ENCODE measurements at regions not wholly inside any gene's neighbourhood (a gene's known extent, or its start where the extent isn't known, plus 50 kb on each side); places are given as distances from the start of the nearest gene placed in this dataset.
"Not testable (repeated sequence)": the region's sequence is repeated elsewhere in the genome, so short reads cannot be mapped to it uniquely, and the experiment has no call there.

DNA sequence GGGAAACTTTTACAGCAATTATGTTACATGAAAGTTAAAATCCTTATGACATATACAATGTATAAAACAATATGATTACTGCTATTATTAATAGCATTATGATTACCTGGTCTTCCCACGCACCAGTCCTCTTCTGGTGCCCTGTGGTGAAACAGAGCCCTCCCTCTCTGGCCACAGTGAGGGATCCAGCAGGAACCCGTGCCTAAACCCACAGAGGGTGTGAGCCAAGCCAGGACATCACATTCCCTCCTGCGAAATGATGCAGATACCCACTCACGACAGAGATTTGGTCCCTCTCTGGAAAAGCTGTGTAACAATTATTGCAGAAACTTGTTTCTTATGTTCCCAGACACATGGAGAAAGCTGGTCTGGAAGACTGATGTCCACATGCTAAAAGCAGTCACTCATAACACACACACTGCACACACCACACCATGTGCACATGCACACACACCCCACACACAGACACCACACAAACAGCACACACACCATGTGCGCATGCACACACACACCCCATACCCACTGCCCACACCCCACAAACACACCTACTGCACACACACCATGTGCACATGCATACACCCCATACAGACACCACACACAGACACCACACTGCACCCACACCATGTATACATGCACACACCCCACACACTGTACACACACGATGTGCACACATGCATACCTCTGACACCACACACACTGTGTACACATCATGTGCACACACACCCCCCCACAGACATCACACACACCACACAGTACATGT, 1462.2 kb downstream of the FOXD4L5 start:
- H3K27ac Mint-ChIP-seq; H3K36me3 ChIP-seq (ENCODE audit: control insufficient read depth, insufficient read depth, low read length); DNase-seq; H3K27ac ChIP-seq (ENCODE audit: low read depth, low read length); H3K4me1 ChIP-seq (ENCODE audit: control insufficient read depth, insufficient read depth, low read length); H3K36me3 Mint-ChIP-seq (ENCODE audit: low read depth); H3K9ac ChIP-seq (ENCODE audit: extremely low read depth, low read length, poor library complexity, severe bottlenecking); H3K4me1 Mint-ChIP-seq; H3K4me3 Mint-ChIP-seq: not testable (repeated sequence)
- peaks cover 54% of the 10 kb centered on the region for H3K9me3 Mint-ChIP-seq
- H3K27me3 ChIP-seq (ENCODE audit: control insufficient read depth, insufficient read depth, low read length, poor library complexity, severe bottlenecking), result peaks cover 12% of the 10 kb centered on the region
- H3K9me3 ChIP-seq (ENCODE audit: control insufficient read depth, low read length), result peaks cover 27% of the 10 kb centered on the region
- WGBS, 2 experiments (ENCODE audit: insufficient coverage in 1 of 2, insufficient read length in 1 of 2), result 57 to 59% methylated on average over 1 to 5 of the region's 6 CpGs
- peaks cover 24% of the 10 kb centered on the region for H3K27me3 Mint-ChIP-seq (ENCODE audit: insufficient read depth)
- H3K4me3 ChIP-seq (ENCODE audit: low read length), result peak overlapping the region; percentile 50

GRCh38 chr9:63821293-63821692, 1463.7 kb downstream of the FOXD4L5 start:
- H3K9me3 ChIP-seq (ENCODE audit: control insufficient read depth, low read length), result peaks cover 34% of the 10 kb centered on the region
- Mint-ChIP-seq H3K9me3 (peaks cover 69% of the 10 kb centered on the region), H3K27me3 (ENCODE audit: insufficient read depth) (peaks cover 38% of the 10 kb centered on the region)
- not testable (repeated sequence) for H3K27ac ChIP-seq (ENCODE audit: low read depth, low read length); H3K36me3 Mint-ChIP-seq (ENCODE audit: low read depth); H3K4me3 ChIP-seq (ENCODE audit: low read length); DNase-seq; H3K4me1 Mint-ChIP-seq; H3K9ac ChIP-seq (ENCODE audit: extremely low read depth, low read length, poor library complexity, severe bottlenecking); H3K4me1 ChIP-seq (ENCODE audit: control insufficient read depth, insufficient read depth, low read length); H3K4me3 Mint-ChIP-seq; H3K36me3 ChIP-seq (ENCODE audit: control insufficient read depth, insufficient read depth, low read length); H3K27ac Mint-ChIP-seq
- whole genome bisulfite sequencing, 2 experiments (ENCODE audit: insufficient coverage in 1 of 2, insufficient read length in 1 of 2), result 74 to 77% methylated on average over 8 to 9 of the region's 10 CpGs
- H3K27me3 ChIP-seq (ENCODE audit: control insufficient read depth, insufficient read depth, low read length, poor library complexity, severe bottlenecking), result peaks cover 26% of the 10 kb centered on the region

GRCh38 chr9:63820882-63821281, 1464.1 kb downstream of the FOXD4L5 start:
- peaks cover 38% of the 10 kb centered on the region for H3K9me3 ChIP-seq (ENCODE audit: control insufficient read depth, low read length)
- H3K36me3 ChIP-seq (ENCODE audit: control insufficient read depth, insufficient read depth, low read length); H3K4me3 Mint-ChIP-seq; H3K4me1 Mint-ChIP-seq; H3K27ac ChIP-seq (ENCODE audit: low read depth, low read length); H3K9ac ChIP-seq (ENCODE audit: extremely low read depth, low read length, poor library complexity, severe bottlenecking); H3K27ac Mint-ChIP-seq; DNase-seq; H3K4me1 ChIP-seq (ENCODE audit: control insufficient read depth, insufficient read depth, low read length); H3K36me3 Mint-ChIP-seq (ENCODE audit: low read depth); H3K4me3 ChIP-seq (ENCODE audit: low read length): not testable (repeated sequence)
- Mint-ChIP-seq H3K9me3 (peaks cover 73% of the 10 kb centered on the region), H3K27me3 (ENCODE audit: insufficient read depth) (peaks cover 38% of the 10 kb centered on the region)
- H3K27me3 ChIP-seq (ENCODE audit: control insufficient read depth, insufficient read depth, low read length, poor library complexity, severe bottlenecking), result peaks cover 29% of the 10 kb centered on the region
- WGBS, 2 experiments (ENCODE audit: insufficient coverage in 1 of 2, insufficient read length in 1 of 2), result 72 to 78% methylated on average over 9 to 12 of the region's 13 CpGs

- Mint-ChIP-seq H3K27me3 (ENCODE audit: insufficient read depth) (peaks cover 38% of the 10 kb centered on the region), H3K9me3 (peaks cover 77% of the 10 kb centered on the region)
- H3K4me3 Mint-ChIP-seq; H3K9ac ChIP-seq (ENCODE audit: extremely low read depth, low read length, poor library complexity, severe bottlenecking); H3K36me3 ChIP-seq (ENCODE audit: control insufficient read depth, insufficient read depth, low read length); H3K4me1 ChIP-seq (ENCODE audit: control insufficient read depth, insufficient read depth, low read length); DNase-seq; H3K27ac ChIP-seq (ENCODE audit: low read depth, low read length); H3K36me3 Mint-ChIP-seq (ENCODE audit: low read depth); H3K27ac Mint-ChIP-seq; H3K4me3 ChIP-seq (ENCODE audit: low read length); H3K4me1 Mint-ChIP-seq: not testable (repeated sequence)
- peaks cover 39% of the 10 kb centered on the region for H3K9me3 ChIP-seq (ENCODE audit: control insufficient read depth, low read length)
- WGBS, 2 experiments (ENCODE audit: insufficient coverage in 1 of 2, insufficient read length in 1 of 2), result 81 to 86% methylated on average over 3 of the region's 3 CpGs
- peaks cover 33% of the 10 kb centered on the region for H3K27me3 ChIP-seq (ENCODE audit: control insufficient read depth, insufficient read depth, low read length, poor library complexity, severe bottlenecking)
Measured at GRCh38 chr9:63820383-63820782, 1464.6 kb downstream of the FOXD4L5 start.

Measured in endodermal cell (in vitro differentiated cells).